Liver (tissue), 3 donors: ENCODE measurements at regions not wholly inside any gene's neighbourhood (a gene's known extent, or its start where the extent isn't known, plus 50 kb on each side); places are given as distances from the start of the nearest gene placed in this dataset.

Experiments used
- CTCF ChIP-seq: fragments of 150-350 bp; IDR thresholded peaks from 2 replicates; pipeline ENCODE4 v1.5.1; 2017; ENCODE audit warnings: improper control_type of control experiment, low read depth, low read length; ENCODE audit not compliant: missing input control
- EGR1 ChIP-seq, 2 donors: IDR thresholded peaks; 2 replicates each; pipeline ENCODE4 v1.6.1; 2016 to 2018; ENCODE audit warnings: antibody characterized with exemption in 2 of 2, low read depth in 2 of 2
- donor health status: healthy.
- donor health status: healthy.

GRCh38 chr9:31776471-31776870 is 608.0 kb upstream of the ACO1 start:
- no peak for TF ChIP-seq CTCF
- no peak for TF ChIP-seq EGR1 (IDR thresholded peaks at IDR 0.05; ENCODE audit: low read depth in 2 of 2)
